Fibroblast of the aortic adventitia (primary cell): ENCODE measurements at regions not wholly inside any gene's neighbourhood (a gene's known extent, or its start where the extent isn't known, plus 50 kb on each side); places are given as distances from the start of the nearest gene placed in this dataset.
"Not testable (repeated sequence)": the region's sequence is repeated elsewhere in the genome, so short reads cannot be mapped to it uniquely, and the experiment has no call there.

Experiments used
- DNase-seq: peaks from one replicate; pipeline ENCODE4 v3.0.0-alpha.2; 2010; ENCODE audit warnings: low read depth
- H3K4me3 ChIP-seq: 2 replicates; pipeline ENCODE4 v1.5.1; 2011; ENCODE audit warnings: low read depth, mild to moderate bottlenecking, control low read depth, low read length, moderate library complexity
- CTCF ChIP-seq: IDR thresholded peaks from 2 replicates; pipeline ENCODE4 v1.5.1; 2011; ENCODE audit warnings: mild to moderate bottlenecking, low read length, control low read depth, inconsistent platforms; ENCODE audit not compliant: insufficient read depth

- no peak for TF ChIP-seq CTCF
- no peak for DNase-seq
- no peak overlapping the region for H3K4me3 ChIP-seq
Observed at GRCh38 chr5:25444697-25445096, 799.9 kb upstream of the CDH10 start.

GRCh38 chr5:25441810-25442209 is 797.0 kb upstream of the CDH10 start:
- no peak overlapping the region for H3K4me3 ChIP-seq
- TF ChIP-seq CTCF = no peak
- DNase-seq = no peak

DNA sequence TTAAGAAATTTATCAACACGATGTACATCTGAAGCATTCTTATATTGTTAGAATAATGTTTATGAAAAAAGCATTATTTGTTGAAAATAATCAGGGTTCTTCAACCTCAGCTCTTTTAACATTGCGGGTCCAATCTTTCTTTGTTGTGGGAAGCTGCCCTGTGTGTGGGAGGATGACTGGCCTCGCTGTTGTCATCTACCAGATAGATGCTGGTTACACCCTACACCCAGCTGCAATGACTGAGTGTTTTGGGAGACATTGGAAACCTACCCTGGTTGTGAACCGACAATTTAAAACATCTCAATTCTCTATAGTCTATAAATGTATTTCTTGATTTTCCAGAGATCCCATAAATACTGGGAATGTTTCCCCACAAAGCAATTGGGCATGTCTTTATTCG is 794.2 kb upstream of the CDH10 start:
- no peak for TF ChIP-seq CTCF
- DNase-seq = no peak
- H3K4me3 ChIP-seq = no peak overlapping the region

- DNase-seq, H3K4me3 ChIP-seq: not testable (repeated sequence)
Observed at GRCh38 chr5:25438375-25438774, 793.6 kb upstream of the CDH10 start.

DNA sequence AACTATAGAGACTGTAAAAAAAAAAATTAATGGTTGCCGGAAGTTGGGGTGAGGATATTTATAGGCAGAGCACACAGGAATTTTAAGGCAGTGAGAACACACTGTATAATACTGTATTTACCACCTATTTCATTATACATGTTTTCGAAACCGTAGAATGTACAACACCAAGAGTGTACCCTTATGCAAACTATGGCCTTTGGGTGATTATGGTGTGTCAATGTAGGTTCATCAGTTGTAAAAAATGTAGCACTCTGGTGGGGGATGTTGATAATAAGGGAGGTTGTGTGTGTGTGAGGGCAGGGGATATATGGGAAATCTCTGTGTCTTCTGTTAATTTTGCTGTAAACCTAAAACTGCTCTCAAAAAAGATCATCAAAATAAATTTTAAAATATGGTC is 791.7 kb upstream of the CDH10 start:
- TF ChIP-seq CTCF = no peak
- no peak for DNase-seq
- no peak overlapping the region for H3K4me3 ChIP-seq

- no peak for DNase-seq
- no peak overlapping the region for H3K4me3 ChIP-seq
- TF ChIP-seq CTCF = no peak
Observed at GRCh38 chr5:25435882-25436281, 791.1 kb upstream of the CDH10 start.

GRCh38 chr5:25427240-25427639 is 782.5 kb upstream of the CDH10 start:
- no peak overlapping the region for H3K4me3 ChIP-seq
- no peak for DNase-seq
- TF ChIP-seq CTCF = no peak
